ENCODE measurements at regions not wholly inside any gene's neighbourhood (a gene's known extent, or its start where the extent isn't known, plus 50 kb on each side); places are given as distances from the start of the nearest gene placed in this dataset.

DNA sequence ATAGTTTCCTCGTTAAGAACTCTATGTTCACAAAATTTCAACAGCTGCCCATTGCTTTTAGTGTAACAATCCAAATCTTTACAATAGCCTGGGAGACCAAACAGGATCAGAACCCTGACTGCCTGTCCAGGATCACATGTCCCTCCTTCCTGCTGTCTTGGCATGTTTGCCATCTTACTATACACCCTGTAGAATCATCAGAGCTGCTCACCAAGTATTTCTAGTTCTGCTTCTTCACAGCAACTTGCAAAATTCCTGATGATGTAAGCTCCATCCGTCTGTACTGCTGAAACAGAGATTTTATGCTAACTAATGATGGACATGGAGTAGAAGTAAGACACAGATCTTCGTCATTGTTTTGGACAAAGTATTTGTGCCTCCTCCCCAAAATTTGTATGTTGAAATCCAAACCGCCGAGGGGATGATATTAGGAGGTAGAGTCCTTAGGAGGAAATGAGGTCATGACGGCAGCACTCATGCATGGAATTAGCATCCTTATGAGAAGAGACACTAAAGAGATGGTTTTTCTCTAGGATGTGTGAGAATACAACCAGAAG, 464.9 kb upstream of the BRINP1 start:
- no TSS peak for BruUV-seq (replicated peaks)
- H3K79me2 ChIP-seq (ENCODE audit: insufficient read depth, low read depth, low read length): no peaks in the 10 kb centered on the region
- CTCF ChIA-PET (ENCODE audit: unreplicated experiment): no interaction called here
- POLR2A ChIA-PET: no interaction called here
- no peak for DNase-seq (ENCODE audit: low spot score)
- TF ChIP-seq EZH2phosphoT487 (IDR thresholded peaks at IDR 0.05; ENCODE audit: borderline replicate concordance, low read depth, low read length): no peak
- TF ChIP-seq, protein P1, sequence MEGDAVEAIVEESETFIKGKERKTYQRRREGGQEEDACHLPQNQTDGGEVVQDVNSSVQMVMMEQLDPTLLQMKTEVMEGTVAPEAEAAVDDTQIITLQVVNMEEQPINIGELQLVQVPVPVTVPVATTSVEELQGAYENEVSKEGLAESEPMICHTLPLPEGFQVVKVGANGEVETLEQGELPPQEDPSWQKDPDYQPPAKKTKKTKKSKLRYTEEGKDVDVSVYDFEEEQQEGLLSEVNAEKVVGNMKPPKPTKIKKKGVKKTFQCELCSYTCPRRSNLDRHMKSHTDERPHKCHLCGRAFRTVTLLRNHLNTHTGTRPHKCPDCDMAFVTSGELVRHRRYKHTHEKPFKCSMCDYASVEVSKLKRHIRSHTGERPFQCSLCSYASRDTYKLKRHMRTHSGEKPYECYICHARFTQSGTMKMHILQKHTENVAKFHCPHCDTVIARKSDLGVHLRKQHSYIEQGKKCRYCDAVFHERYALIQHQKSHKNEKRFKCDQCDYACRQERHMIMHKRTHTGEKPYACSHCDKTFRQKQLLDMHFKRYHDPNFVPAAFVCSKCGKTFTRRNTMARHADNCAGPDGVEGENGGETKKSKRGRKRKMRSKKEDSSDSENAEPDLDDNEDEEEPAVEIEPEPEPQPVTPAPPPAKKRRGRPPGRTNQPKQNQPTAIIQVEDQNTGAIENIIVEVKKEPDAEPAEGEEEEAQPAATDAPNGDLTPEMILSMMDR (conservative IDR thresholded peaks at IDR 0.05; ENCODE audit: low read length): no peak
- no peaks in the 10 kb centered on the region for H4K20me1 ChIP-seq (ENCODE audit: insufficient read depth, low read length)
- H2AFZ ChIP-seq (ENCODE audit: low read length): no peak overlapping the region
- H3K4me1 ChIP-seq (ENCODE audit: insufficient read depth, low read length, poor library complexity, severe bottlenecking): no peaks in the 10 kb centered on the region
- no peaks in the 10 kb centered on the region for H3K9me2 ChIP-seq (ENCODE audit: insufficient read depth, low read length)
- H3K4me3 ChIP-seq (ENCODE audit: low read depth, low read length, poor library complexity, severe bottlenecking): no peak overlapping the region
- no peak overlapping the region for H3K4me2 ChIP-seq (ENCODE audit: low read length)
- H3K36me3 ChIP-seq (ENCODE audit: insufficient read depth, low read length): no peaks in the 10 kb centered on the region
- intact Hi-C loops (cut with micrococcal nuclease; ENCODE audit: unreplicated experiment): no loop called here
- H3K27ac ChIP-seq (ENCODE audit: low read depth, low read length, poor library complexity, severe bottlenecking): no peak overlapping the region
- H3K9me3 ChIP-seq (ENCODE audit: low read length): no peaks in the 10 kb centered on the region

DNA sequence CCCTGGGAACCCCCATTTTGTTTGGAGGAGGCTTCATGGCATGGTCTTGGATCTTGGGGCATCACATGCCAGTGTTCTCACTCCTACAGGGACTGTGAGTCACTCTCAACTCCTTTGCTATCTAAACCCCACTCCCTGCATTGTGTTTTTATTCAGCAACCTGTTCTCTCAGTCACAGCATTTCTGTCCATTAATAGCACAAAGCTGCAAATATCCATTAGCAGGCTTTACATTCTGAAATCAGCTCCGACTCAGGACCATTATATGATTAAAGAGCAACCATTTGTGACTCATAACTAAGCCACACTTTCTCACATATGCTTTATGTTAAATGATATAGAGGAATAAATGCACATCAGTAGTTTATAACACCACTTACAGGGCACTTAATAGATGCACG, 462.1 kb upstream of the BRINP1 start:
- H3K4me3 ChIP-seq (ENCODE audit: low read depth, low read length, poor library complexity, severe bottlenecking): no peak overlapping the region
- no peaks in the 10 kb centered on the region for H3K79me2 ChIP-seq (ENCODE audit: insufficient read depth, low read depth, low read length)
- POLR2A ChIA-PET: no interaction called here
- no peak overlapping the region for H3K27ac ChIP-seq (ENCODE audit: low read depth, low read length, poor library complexity, severe bottlenecking)
- no peak overlapping the region for H2AFZ ChIP-seq (ENCODE audit: low read length)
- DNase-seq (ENCODE audit: low spot score): no peak
- CTCF ChIA-PET (ENCODE audit: unreplicated experiment): no interaction called here
- H3K4me1 ChIP-seq (ENCODE audit: insufficient read depth, low read length, poor library complexity, severe bottlenecking): no peaks in the 10 kb centered on the region
- no peaks in the 10 kb centered on the region for H3K9me3 ChIP-seq (ENCODE audit: low read length)
- H3K36me3 ChIP-seq (ENCODE audit: insufficient read depth, low read length): no peaks in the 10 kb centered on the region
- H3K4me2 ChIP-seq (ENCODE audit: low read length): no peak overlapping the region
- intact Hi-C loops (cut with micrococcal nuclease; ENCODE audit: unreplicated experiment): no loop called here
- no peaks in the 10 kb centered on the region for H3K9me2 ChIP-seq (ENCODE audit: insufficient read depth, low read length)
- no TSS peak for BruUV-seq (replicated peaks)
- TF ChIP-seq EZH2phosphoT487 (IDR thresholded peaks at IDR 0.05; ENCODE audit: borderline replicate concordance, low read depth, low read length): no peak
- TF ChIP-seq, protein P1 (conservative IDR thresholded peaks at IDR 0.05; ENCODE audit: low read length): no peak
- no peaks in the 10 kb centered on the region for H4K20me1 ChIP-seq (ENCODE audit: insufficient read depth, low read length)

DNA sequence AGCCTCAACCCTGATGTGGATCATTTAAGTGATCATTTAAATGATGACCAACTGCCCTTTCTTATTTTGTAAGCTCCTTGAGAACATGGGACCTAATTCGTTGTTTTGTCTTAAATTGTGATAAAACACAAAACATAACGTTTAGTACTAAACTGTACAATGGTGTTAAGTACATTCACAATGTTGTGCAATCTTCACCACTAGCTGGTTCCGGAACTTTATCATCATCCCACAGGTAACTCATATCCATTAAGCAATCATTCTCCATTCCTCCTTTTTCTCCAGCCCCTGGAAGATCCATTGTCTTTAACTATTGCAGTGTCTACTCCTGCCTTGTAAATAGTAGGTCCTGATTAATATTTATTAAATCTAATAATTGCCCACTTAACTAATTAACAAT, 460.5 kb upstream of the BRINP1 start:
- ChIA-PET CTCF (ENCODE audit: unreplicated experiment) (no interaction called here), POLR2A (no interaction called here)
- H3K36me3 ChIP-seq (ENCODE audit: insufficient read depth, low read length): no peaks in the 10 kb centered on the region

More for the DNA sequence above, 460.5 kb upstream of the BRINP1 start:
- Histone ChIP-seq H3K9me2 (ENCODE audit: insufficient read depth, low read length) (no peaks in the 10 kb centered on the region), H2AFZ (ENCODE audit: low read length) (no peak overlapping the region), H4K20me1 (ENCODE audit: insufficient read depth, low read length) (no peaks in the 10 kb centered on the region), H3K79me2 (ENCODE audit: insufficient read depth, low read depth, low read length) (no peaks in the 10 kb centered on the region), H3K4me2 (ENCODE audit: low read length) (no peak overlapping the region), H3K4me3 (ENCODE audit: low read depth, low read length, poor library complexity, severe bottlenecking) (no peak overlapping the region), H3K27ac (ENCODE audit: low read depth, low read length, poor library complexity, severe bottlenecking) (no peak overlapping the region), H3K9me3 (ENCODE audit: low read length) (no peaks in the 10 kb centered on the region), H3K4me1 (ENCODE audit: insufficient read depth, low read length, poor library complexity, severe bottlenecking) (no peaks in the 10 kb centered on the region)
- no TSS peak for BruUV-seq (replicated peaks)
- DNase-seq (ENCODE audit: low spot score): no peak
- intact Hi-C loops (cut with micrococcal nuclease; ENCODE audit: unreplicated experiment): no loop called here
- no peak for TF ChIP-seq EZH2phosphoT487 (IDR thresholded peaks at IDR 0.05; ENCODE audit: borderline replicate concordance, low read depth, low read length)
- TF ChIP-seq, protein P1 (conservative IDR thresholded peaks at IDR 0.05; ENCODE audit: low read length): no peak

Measured in OCI-LY7 (cell line).